Ascending aorta (tissue), 2 donors: ENCODE measurements at regions not wholly inside any gene's neighbourhood (a gene's known extent, or its start where the extent isn't known, plus 50 kb on each side); places are given as distances from the start of the nearest gene placed in this dataset.

Source experiments
- DNase-seq, 2 donors: peaks; one replicate each; pipeline ENCODE4 v3.0.0-alpha.2; 2019; ENCODE audit warnings: low spot score in 2 of 2
- H3K27ac ChIP-seq, 2 donors: fragments of 200-600 bp; sonication (generic); one replicate each; pipeline ENCODE4 v1.5.1; 2016 to 2017; ENCODE audit warnings: mild to moderate bottlenecking in 1 of 2
- H3K27me3 ChIP-seq: fragments of 200-600 bp; sonication (generic); one replicate; pipeline ENCODE4 v1.5.1; 2017
- H3K36me3 ChIP-seq, 2 donors: fragments of 200-600 bp; sonication (generic); one replicate each; pipeline ENCODE4 v1.5.1; 2016
- H3K4me1 ChIP-seq, 2 donors: fragments of 200-600 bp; sonication (generic); one replicate each; pipeline ENCODE4 v1.5.1; 2016 to 2017; ENCODE audit warnings: mild to moderate bottlenecking in 1 of 2
- H3K4me3 ChIP-seq, 2 donors: fragments of 200-600 bp; sonication (generic); one replicate each; pipeline ENCODE4 v1.5.1; 2016 to 2017; ENCODE audit warnings: mild to moderate bottlenecking in 1 of 2
- H3K9me3 ChIP-seq, 2 donors: fragments of 200-600 bp; sonication (generic); one replicate each; pipeline ENCODE4 v1.5.1; 2016
- intact Hi-C: fragments of 100-400 bp; cut with DNase I; formaldehyde crosslinking; loops from one replicate; pipeline ENCODE4 v1.15.1; 2023
- TF ChIP-seq, protein P1 (sequence below), 3 experiments: fragments of 200-600 bp in 2 of 3; fragments of 450-650 bp in 1 of 3; sonication (generic) in 2 of 3; IDR thresholded peaks; one replicate each; pipeline ENCODE4 v1.5.1; 2016 to 2019; ENCODE audit warnings: antibody characterized with exemption in 3 of 3, mild to moderate bottlenecking in 1 of 3, moderate library complexity in 1 of 3

GRCh38 chr6:74609871-74610270, 596.0 kb downstream of the COL12A1 start:
- Histone ChIP-seq H3K27me3 (no peaks in the 10 kb centered on the region), H3K4me3 (no peak overlapping the region), H3K27ac (no peak overlapping the region), H3K4me1 (peaks cover 0 to 28% of the 10 kb centered on the region in 2 donors), H3K36me3 (no peaks in the 10 kb centered on the region), H3K9me3 (no peaks in the 10 kb centered on the region)
- TF ChIP-seq, protein P1, sequence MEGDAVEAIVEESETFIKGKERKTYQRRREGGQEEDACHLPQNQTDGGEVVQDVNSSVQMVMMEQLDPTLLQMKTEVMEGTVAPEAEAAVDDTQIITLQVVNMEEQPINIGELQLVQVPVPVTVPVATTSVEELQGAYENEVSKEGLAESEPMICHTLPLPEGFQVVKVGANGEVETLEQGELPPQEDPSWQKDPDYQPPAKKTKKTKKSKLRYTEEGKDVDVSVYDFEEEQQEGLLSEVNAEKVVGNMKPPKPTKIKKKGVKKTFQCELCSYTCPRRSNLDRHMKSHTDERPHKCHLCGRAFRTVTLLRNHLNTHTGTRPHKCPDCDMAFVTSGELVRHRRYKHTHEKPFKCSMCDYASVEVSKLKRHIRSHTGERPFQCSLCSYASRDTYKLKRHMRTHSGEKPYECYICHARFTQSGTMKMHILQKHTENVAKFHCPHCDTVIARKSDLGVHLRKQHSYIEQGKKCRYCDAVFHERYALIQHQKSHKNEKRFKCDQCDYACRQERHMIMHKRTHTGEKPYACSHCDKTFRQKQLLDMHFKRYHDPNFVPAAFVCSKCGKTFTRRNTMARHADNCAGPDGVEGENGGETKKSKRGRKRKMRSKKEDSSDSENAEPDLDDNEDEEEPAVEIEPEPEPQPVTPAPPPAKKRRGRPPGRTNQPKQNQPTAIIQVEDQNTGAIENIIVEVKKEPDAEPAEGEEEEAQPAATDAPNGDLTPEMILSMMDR (IDR thresholded peaks at IDR 0.05): no peak
- no peak for DNase-seq
- intact Hi-C loops: loop anchor here (2.0 to 10.0 kb wide), 3 partner anchors 61 to 597 kb away; partner anchors contain the start of gene COL12A1

DNA sequence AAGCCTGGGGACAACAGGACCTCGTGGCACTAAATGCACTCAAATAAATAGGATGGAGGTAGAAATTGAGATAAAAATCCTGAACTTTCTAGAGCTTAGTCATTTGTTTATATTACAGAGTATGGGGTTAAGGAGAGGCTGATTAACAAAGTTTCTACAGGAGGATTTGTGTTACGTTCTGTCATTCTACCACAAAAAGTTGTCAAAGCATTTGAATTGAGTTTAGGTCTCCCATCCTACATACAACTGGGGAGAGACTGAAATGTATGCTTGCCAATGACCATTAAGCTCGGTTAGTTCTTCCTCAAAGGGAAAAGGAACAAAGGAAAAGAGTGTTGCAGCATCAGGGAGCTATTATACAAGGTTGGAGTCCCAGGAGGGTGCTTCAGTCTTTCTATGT, 597.9 kb downstream of the COL12A1 start:
- Histone ChIP-seq H3K4me3 (no peak overlapping the region), H3K36me3 (no peaks in the 10 kb centered on the region), H3K27ac (peak overlapping the region in 1 of 2 donors; percentile 42), H3K27me3 (no peaks in the 10 kb centered on the region), H3K4me1 (peaks cover 0 to 28% of the 10 kb centered on the region in 2 donors), H3K9me3 (no peaks in the 10 kb centered on the region)
- intact Hi-C loops: loop anchor here (2.0 to 10.0 kb wide), 4 partner anchors 63 to 599 kb away; partner anchors contain the start of gene COL12A1
- no peak for DNase-seq
- TF ChIP-seq, protein P1 (IDR thresholded peaks at IDR 0.05): no peak

GRCh38 chr6:74607468-74607867, 598.4 kb downstream of the COL12A1 start:
- Histone ChIP-seq H3K4me3 (no peak overlapping the region), H3K9me3 (no peaks in the 10 kb centered on the region), H3K36me3 (no peaks in the 10 kb centered on the region), H3K4me1 (peaks cover 0 to 28% of the 10 kb centered on the region in 2 donors), H3K27me3 (no peaks in the 10 kb centered on the region), H3K27ac (peak overlapping the region in 1 of 2 donors; percentile 42)
- intact Hi-C loops: loop anchor here (2.0 to 10.0 kb wide), 3 partner anchors 125 to 600 kb away; partner anchors contain the start of gene COL12A1
- no peak for DNase-seq
- TF ChIP-seq, protein P1 (IDR thresholded peaks at IDR 0.05): no peak

GRCh38 chr6:74606582-74607071, 599.2 kb downstream of the COL12A1 start:
- intact Hi-C loops: loop anchor here (2.0 to 10.0 kb wide), 3 partner anchors 126 to 601 kb away; partner anchors contain the start of gene COL12A1
- TF ChIP-seq, protein P1 (IDR thresholded peaks at IDR 0.05): no peak
- H3K4me3 ChIP-seq: no peak overlapping the region
- H3K9me3 ChIP-seq: no peaks in the 10 kb centered on the region
- H3K27me3 ChIP-seq: no peaks in the 10 kb centered on the region
- H3K36me3 ChIP-seq: no peaks in the 10 kb centered on the region
- peak overlapping the region; percentile 53 to 58 for H3K27ac ChIP-seq
- peaks cover 0 to 28% of the 10 kb centered on the region in 2 donors for H3K4me1 ChIP-seq
- peak in 1 of 2 donors; percentile 71 for DNase-seq

DNA sequence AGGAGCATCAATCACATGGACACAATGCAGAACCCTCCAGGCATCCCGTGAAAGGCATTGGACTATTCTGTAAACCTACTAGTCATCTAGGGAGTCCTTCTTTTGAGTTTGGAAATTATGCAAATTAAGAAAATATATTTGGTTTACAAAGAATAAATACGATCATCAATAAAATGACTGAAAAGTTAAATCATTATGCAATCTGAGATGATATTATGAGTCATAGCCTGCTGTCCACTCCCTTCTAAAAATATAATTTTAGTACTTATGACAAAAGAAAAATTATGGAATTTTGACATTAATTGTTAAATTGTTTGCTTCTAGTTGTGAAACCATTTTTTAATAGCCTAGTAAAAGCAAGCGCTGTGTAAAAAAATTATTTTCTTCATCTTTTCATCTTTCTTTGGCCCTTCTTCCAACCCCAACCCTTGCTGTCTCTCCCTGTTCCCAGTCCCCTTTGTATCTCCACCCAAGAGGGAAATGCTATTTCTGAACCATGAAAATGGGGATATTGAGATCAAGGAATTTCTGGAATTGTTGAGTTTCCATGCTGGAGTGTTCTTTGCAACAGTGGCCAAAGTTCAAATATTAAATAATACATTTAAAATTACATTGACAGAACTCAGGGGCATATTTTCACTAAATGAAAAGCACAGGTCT, 599.8 kb downstream of the COL12A1 start:
- TF ChIP-seq, protein P1 (IDR thresholded peaks at IDR 0.05): no peak
- intact Hi-C loops: loop anchor here (2.0 to 10.0 kb wide), 3 partner anchors 127 to 601 kb away; partner anchors contain the start of gene COL12A1
- peaks cover 0 to 28% of the 10 kb centered on the region in 2 donors for H3K4me1 ChIP-seq
- H3K27ac ChIP-seq: peak overlapping the region; percentile 53 to 58
- H3K36me3 ChIP-seq: no peaks in the 10 kb centered on the region
- H3K27me3 ChIP-seq: no peaks in the 10 kb centered on the region
- H3K9me3 ChIP-seq: no peaks in the 10 kb centered on the region
- DNase-seq: no peak
- H3K4me3 ChIP-seq: no peak overlapping the region
